ENCODE measurements at regions not wholly inside any gene's neighbourhood (a gene's known extent, or its start where the extent isn't known, plus 50 kb on each side); places are given as distances from the start of the nearest gene placed in this dataset.
"Not testable (repeated sequence)": the region's sequence is repeated elsewhere in the genome, so short reads cannot be mapped to it uniquely, and the experiment has no call there.

DNA sequence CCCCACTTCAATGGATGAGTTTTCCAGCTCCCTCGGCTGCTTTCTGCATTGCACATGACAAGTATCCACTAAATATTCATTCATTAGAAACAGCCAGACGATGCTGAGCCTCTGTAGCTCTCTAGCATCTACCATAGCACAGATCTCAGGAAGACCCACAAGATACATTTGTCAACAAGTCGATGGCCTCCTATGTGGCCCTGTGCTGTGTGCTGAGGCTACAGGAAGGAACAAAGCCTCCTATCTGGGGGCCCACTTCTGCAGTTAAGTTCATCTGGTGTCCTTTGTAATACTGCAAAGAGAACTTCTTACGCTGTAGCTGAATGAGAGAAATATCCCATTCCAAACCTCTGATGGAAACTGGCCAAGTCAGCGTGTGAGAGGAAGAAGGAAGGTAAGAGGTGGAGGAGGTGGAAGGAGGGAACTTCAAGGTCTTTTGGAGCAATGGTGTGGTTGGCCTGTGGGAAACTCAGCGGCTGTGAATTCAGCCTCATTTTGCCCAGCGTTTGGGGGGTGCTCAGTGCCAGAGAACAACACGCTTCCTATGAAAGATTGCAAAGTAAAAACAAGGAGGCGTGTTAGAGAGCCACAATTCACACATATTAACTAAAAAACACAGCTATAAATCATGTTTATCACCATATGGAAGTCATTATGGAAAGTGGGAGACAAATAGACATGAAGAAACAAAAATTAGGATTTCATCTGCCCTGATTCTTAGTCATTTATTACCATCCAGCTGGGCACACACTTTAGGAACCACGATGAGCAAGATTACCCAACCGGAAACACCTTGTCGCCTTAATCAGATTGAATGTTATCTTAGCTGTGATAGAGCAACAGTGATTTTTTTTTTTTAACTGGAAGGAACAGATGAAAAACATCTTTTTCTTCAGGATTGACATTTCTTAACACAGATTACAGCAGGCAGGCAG, 62.2 kb upstream of the USP6NL start:
- peak overlapping the region; percentile 69 for H3K9ac ChIP-seq (ENCODE audit: low read length)
- H4K20me1 ChIP-seq (ENCODE audit: insufficient read depth, low read depth, low read length) = no peaks in the 10 kb centered on the region
- peak overlapping the region; percentile 98 for H3K27ac ChIP-seq (ENCODE audit: low read length)

GRCh38 chr10:11672836-11673235, 61.4 kb upstream of the USP6NL start:
- peaks cover 88% of the 10 kb centered on the region for H3K4me1 ChIP-seq (ENCODE audit: low read length)
- H3K9me2 ChIP-seq (replicated peaks; ENCODE audit: insufficient read depth, low read length) = no peaks in the 10 kb centered on the region
- DNase-seq = peak; percentile 60
- H3K9me3 ChIP-seq (ENCODE audit: low read length) = no peaks in the 10 kb centered on the region
- H3K27me3 ChIP-seq (ENCODE audit: low read length) = no peaks in the 10 kb centered on the region
- peak overlapping the region; percentile 69 for H3K9ac ChIP-seq (ENCODE audit: low read length)
- no peaks in the 10 kb centered on the region for H4K20me1 ChIP-seq (ENCODE audit: insufficient read depth, low read depth, low read length)
- no peak overlapping the region for H2AFZ ChIP-seq (ENCODE audit: low read length)
- H3K27ac ChIP-seq (ENCODE audit: low read length) = peak overlapping the region; percentile 98
- peak overlapping the region; percentile 67 for H3K4me2 ChIP-seq (ENCODE audit: low read depth, low read length, poor library complexity, severe bottlenecking)
- H3K4me3 ChIP-seq (ENCODE audit: low read length) = peak overlapping the region; percentile 58
- H3K79me2 ChIP-seq (ENCODE audit: low read length) = peaks cover 10% of the 10 kb centered on the region
- H3K36me3 ChIP-seq (ENCODE audit: insufficient read depth, low read length) = peaks cover 20% of the 10 kb centered on the region

More for the DNA sequence above, 62.2 kb upstream of the USP6NL start:
- Histone ChIP-seq H3K9me3 (ENCODE audit: low read length) (no peaks in the 10 kb centered on the region), H2AFZ (ENCODE audit: low read length) (no peak overlapping the region), H3K9me2 (replicated peaks; ENCODE audit: insufficient read depth, low read length) (no peaks in the 10 kb centered on the region), H3K4me2 (ENCODE audit: low read depth, low read length, poor library complexity, severe bottlenecking) (peak overlapping the region; percentile 67), H3K27me3 (ENCODE audit: low read length) (no peaks in the 10 kb centered on the region), H3K36me3 (ENCODE audit: insufficient read depth, low read length) (peaks cover 20% of the 10 kb centered on the region), H3K4me1 (ENCODE audit: low read length) (peaks cover 88% of the 10 kb centered on the region), H3K79me2 (ENCODE audit: low read length) (peaks cover 10% of the 10 kb centered on the region), H3K4me3 (ENCODE audit: low read length) (peak overlapping the region; percentile 58)
- DNase-seq = peak; percentile 89

- H3K9me2 ChIP-seq (replicated peaks; ENCODE audit: insufficient read depth, low read length) = no peaks in the 10 kb centered on the region
- no peak overlapping the region for H2AFZ ChIP-seq (ENCODE audit: low read length)
- DNase-seq = no peak
- H3K9ac ChIP-seq (ENCODE audit: low read length) = no peak overlapping the region
- no peak overlapping the region for H3K4me2 ChIP-seq (ENCODE audit: low read depth, low read length, poor library complexity, severe bottlenecking)
- peaks cover 79% of the 10 kb centered on the region for H3K4me1 ChIP-seq (ENCODE audit: low read length)
- peaks cover 4% of the 10 kb centered on the region; the same call in 1 of the 2 replicates for H3K9me3 ChIP-seq (ENCODE audit: low read length)
- H3K4me3 ChIP-seq (ENCODE audit: low read length) = no peak overlapping the region
- H3K27me3 ChIP-seq (ENCODE audit: low read length) = no peaks in the 10 kb centered on the region; the same call in 1 of the 2 replicates
- peaks cover 2% of the 10 kb centered on the region for H3K79me2 ChIP-seq (ENCODE audit: low read length)
- peak overlapping the region; percentile 98; the same call in 1 of the 2 replicates for H3K27ac ChIP-seq (ENCODE audit: low read length)
- H3K36me3 ChIP-seq (ENCODE audit: insufficient read depth, low read length) = peaks cover 13% of the 10 kb centered on the region; the same call in 1 of the 2 replicates
- H4K20me1 ChIP-seq (ENCODE audit: insufficient read depth, low read depth, low read length) = no peaks in the 10 kb centered on the region
Observed at GRCh38 chr10:11670381-11670780, 58.9 kb upstream of the USP6NL start.

GRCh38 chr10:11668847-11669610, 57.6 kb upstream of the USP6NL start:
- peak overlapping the region; percentile 80 for H3K4me2 ChIP-seq (ENCODE audit: low read depth, low read length, poor library complexity, severe bottlenecking)
- no peaks in the 10 kb centered on the region for H3K9me2 ChIP-seq (replicated peaks; ENCODE audit: insufficient read depth, low read length)
- peaks cover 79% of the 10 kb centered on the region for H3K4me1 ChIP-seq (ENCODE audit: low read length)
- peak overlapping the region; percentile 80 for H2AFZ ChIP-seq (ENCODE audit: low read length)
- no peak for DNase-seq
- peak overlapping the region; percentile 48 for H3K4me3 ChIP-seq (ENCODE audit: low read length)
- H3K27ac ChIP-seq (ENCODE audit: low read length) = peak overlapping the region; percentile 98
- no peaks in the 10 kb centered on the region for H3K79me2 ChIP-seq (ENCODE audit: low read length)
- H4K20me1 ChIP-seq (ENCODE audit: insufficient read depth, low read depth, low read length) = no peaks in the 10 kb centered on the region
- H3K36me3 ChIP-seq (ENCODE audit: insufficient read depth, low read length) = peaks cover 11% of the 10 kb centered on the region; the same call in 1 of the 2 replicates
- peak overlapping the region; percentile 66 for H3K9ac ChIP-seq (ENCODE audit: low read length)
- H3K9me3 ChIP-seq (ENCODE audit: low read length) = peaks cover 4% of the 10 kb centered on the region; the same call in 1 of the 2 replicates
- H3K27me3 ChIP-seq (ENCODE audit: low read length) = no peaks in the 10 kb centered on the region; the same call in 1 of the 2 replicates

- Histone ChIP-seq H3K79me2 (ENCODE audit: low read length) (no peaks in the 10 kb centered on the region), H3K9me3 (ENCODE audit: low read length) (peaks cover 4% of the 10 kb centered on the region; the same call in 1 of the 2 replicates), H2AFZ (ENCODE audit: low read length) (no peak overlapping the region), H3K36me3 (ENCODE audit: insufficient read depth, low read length) (peaks cover 11% of the 10 kb centered on the region; the same call in 1 of the 2 replicates), H3K27me3 (ENCODE audit: low read length) (no peaks in the 10 kb centered on the region; the same call in 1 of the 2 replicates), H3K9ac (ENCODE audit: low read length) (peak overlapping the region; percentile 34; the same call in 1 of the 2 replicates), H3K4me2 (ENCODE audit: low read depth, low read length, poor library complexity, severe bottlenecking) (peak overlapping the region; percentile 60), H3K4me3 (ENCODE audit: low read length) (peak overlapping the region; percentile 22; the same call in 1 of the 2 replicates), H3K4me1 (ENCODE audit: low read length) (peaks cover 79% of the 10 kb centered on the region), H3K9me2 (replicated peaks; ENCODE audit: insufficient read depth, low read length) (no peaks in the 10 kb centered on the region), H4K20me1 (ENCODE audit: insufficient read depth, low read depth, low read length) (no peaks in the 10 kb centered on the region), H3K27ac (ENCODE audit: low read length) (peak overlapping the region; percentile 98)
- DNase-seq = peak; percentile 87
Observed at GRCh38 chr10:11667756-11668155, 56.3 kb upstream of the USP6NL start.

GRCh38 chr10:11663763-11664555, 52.5 kb upstream of the USP6NL start:
- no peaks in the 10 kb centered on the region for H3K9me2 ChIP-seq (replicated peaks; ENCODE audit: insufficient read depth, low read length)
- H3K79me2 ChIP-seq (ENCODE audit: low read length) = no peaks in the 10 kb centered on the region
- H4K20me1 ChIP-seq (ENCODE audit: insufficient read depth, low read depth, low read length) = no peaks in the 10 kb centered on the region
- peak overlapping the region; percentile 17; the same call in 1 of the 2 replicates for H3K27ac ChIP-seq (ENCODE audit: low read length)
- peak overlapping the region; percentile 36 for H3K4me2 ChIP-seq (ENCODE audit: low read depth, low read length, poor library complexity, severe bottlenecking)
- H3K4me1 ChIP-seq (ENCODE audit: low read length) = peaks cover 64% of the 10 kb centered on the region
- H3K27me3 ChIP-seq (ENCODE audit: low read length) = no peaks in the 10 kb centered on the region; the same call in 1 of the 2 replicates
- peak; percentile 69 for DNase-seq
- H3K4me3 ChIP-seq (ENCODE audit: low read length) = peak overlapping the region; percentile 32; the same call in 1 of the 2 replicates
- H2AFZ ChIP-seq (ENCODE audit: low read length) = peak overlapping the region; percentile 55; the same call in 1 of the 2 replicates
- peaks cover 11% of the 10 kb centered on the region; the same call in 1 of the 2 replicates for H3K36me3 ChIP-seq (ENCODE audit: insufficient read depth, low read length)
- H3K9ac ChIP-seq (ENCODE audit: low read length) = peak overlapping the region; percentile 52
- peaks cover 4% of the 10 kb centered on the region; the same call in 1 of the 2 replicates for H3K9me3 ChIP-seq (ENCODE audit: low read length)

DNA sequence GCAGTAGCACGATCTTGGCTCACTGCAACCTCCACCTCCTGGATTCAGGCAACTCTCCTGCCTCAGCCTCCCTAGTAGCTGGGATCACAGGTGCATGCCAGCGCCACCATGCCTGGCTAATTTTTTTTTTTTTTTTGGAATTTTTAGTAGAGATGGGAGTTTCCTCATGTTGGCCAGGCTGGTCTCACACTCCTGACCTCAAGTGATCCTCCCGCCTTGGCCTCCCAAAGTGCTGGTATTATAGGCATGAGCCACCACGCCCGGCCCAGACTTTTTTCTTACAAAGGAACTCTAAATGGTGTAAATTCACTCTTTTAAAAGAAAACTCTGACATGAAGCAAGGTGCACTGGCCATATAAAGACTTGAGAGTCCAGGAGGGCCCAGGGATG, 51.7 kb upstream of the USP6NL start:
- H3K9me3 ChIP-seq (ENCODE audit: low read length); DNase-seq; H3K79me2 ChIP-seq (ENCODE audit: low read length); H3K27me3 ChIP-seq (ENCODE audit: low read length); H3K9me2 ChIP-seq (replicated peaks; ENCODE audit: insufficient read depth, low read length); H4K20me1 ChIP-seq (ENCODE audit: insufficient read depth, low read depth, low read length); H3K4me3 ChIP-seq (ENCODE audit: low read length); H3K9ac ChIP-seq (ENCODE audit: low read length); H2AFZ ChIP-seq (ENCODE audit: low read length): not testable (repeated sequence)
- Histone ChIP-seq H3K4me2 (ENCODE audit: low read depth, low read length, poor library complexity, severe bottlenecking) (peak overlapping the region; percentile 45), H3K36me3 (ENCODE audit: insufficient read depth, low read length) (peaks cover 11% of the 10 kb centered on the region; the same call in 1 of the 2 replicates), H3K27ac (ENCODE audit: low read length) (0 out of 2 replicates have a peak overlapping the region, but pooled peaks have one; percentile 48), H3K4me1 (ENCODE audit: low read length) (peaks cover 55% of the 10 kb centered on the region)
